ENCODE measurements at regions not wholly inside any gene's neighbourhood (a gene's known extent, or its start where the extent isn't known, plus 50 kb on each side); places are given as distances from the start of the nearest gene placed in this dataset.

GRCh38 chr1:87512431-87512830, 183.8 kb downstream of the LMO4 start:
- DNase-seq, result no peak

GRCh38 chr1:87513255-87513654, 184.6 kb downstream of the LMO4 start:
- DNase-seq, result no peak

DNA sequence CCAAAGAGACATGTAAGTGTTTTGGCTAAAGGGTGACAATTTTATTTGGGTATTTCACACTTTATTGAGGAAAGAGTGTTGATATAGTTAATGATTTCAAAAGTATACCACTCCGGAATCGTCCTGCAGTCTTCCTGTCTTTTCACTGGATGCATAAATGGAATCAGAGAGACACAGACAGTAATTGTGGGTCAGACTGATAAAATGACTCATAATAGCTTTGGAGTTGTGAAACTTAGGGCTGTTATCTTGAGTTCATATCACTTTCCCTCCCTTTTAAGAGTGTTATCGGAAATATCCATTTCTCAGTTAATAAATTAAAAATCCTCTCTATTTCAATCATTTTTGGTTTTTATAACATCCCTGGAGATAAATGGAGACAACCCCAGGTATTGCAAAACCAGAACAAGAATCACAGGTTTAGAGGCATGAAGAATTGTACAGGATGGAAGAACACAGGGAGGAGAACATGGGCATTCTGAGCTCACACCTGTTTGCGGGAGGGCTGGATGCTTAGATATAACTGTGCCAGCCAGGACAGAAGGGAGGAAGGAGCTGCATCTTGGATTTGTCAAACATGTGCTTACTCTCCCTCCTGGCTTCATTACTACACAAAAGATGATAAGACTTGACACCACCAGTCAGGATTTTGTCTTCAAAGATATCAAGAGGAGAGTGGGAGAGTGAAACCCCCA, 185.4 kb downstream of the LMO4 start:
- no peak for DNase-seq

- no peak for DNase-seq
Observed at GRCh38 chr1:87515781-87516180, 187.1 kb downstream of the LMO4 start.

DNA sequence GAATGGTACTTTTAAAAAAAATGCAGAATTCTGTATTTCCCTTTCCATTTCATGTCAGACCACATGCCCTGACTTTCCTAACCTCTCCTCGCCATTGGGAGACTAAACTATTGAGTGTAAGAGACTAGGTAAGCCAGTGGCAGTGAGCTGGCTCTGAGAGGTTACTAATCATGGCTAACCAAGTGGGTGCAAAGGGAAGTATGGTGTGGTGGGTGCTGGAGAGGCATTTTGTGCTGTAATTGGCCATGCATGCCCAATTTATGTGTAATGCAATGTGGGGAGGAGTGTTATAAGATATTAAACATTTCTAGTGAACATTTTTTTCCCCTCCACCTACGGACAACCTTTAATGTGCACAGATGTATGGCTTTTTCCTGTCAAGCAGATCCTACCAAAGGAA, 190.1 kb downstream of the LMO4 start:
- no peak for DNase-seq

DNA sequence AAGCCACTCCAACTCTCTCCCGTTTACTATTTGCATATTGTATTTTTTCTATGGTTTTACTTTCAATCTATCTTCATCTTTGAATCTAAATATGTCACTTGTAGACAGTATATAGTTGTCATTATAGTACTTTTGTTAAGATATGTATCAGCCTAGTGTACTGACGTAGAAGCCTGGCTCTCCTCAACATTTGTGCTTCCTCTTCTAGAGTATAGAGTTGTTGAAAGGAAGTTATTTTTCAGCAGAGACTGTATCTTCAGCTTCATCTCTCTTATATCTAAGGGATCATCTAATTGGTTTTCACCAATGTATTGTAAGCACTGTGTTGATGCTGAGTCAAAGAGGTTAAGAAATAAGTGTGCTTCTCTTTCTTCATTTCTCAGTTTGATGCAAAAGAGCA, 192.8 kb downstream of the LMO4 start:
- no peak for DNase-seq

- no peak for DNase-seq
Observed at GRCh38 chr1:87523466-87523865, 194.8 kb downstream of the LMO4 start.

GRCh38 chr1:87524021-87524754, 195.5 kb downstream of the LMO4 start:
- no peak for DNase-seq

GRCh38 chr1:87528754-87529517, 200.3 kb downstream of the LMO4 start:
- no peak for DNase-seq

- no peak for DNase-seq
Observed at GRCh38 chr1:87530042-87530807, 201.5 kb downstream of the LMO4 start.

GRCh38 chr1:87535551-87535950, 206.9 kb downstream of the LMO4 start:
- DNase-seq, result no peak

DNA sequence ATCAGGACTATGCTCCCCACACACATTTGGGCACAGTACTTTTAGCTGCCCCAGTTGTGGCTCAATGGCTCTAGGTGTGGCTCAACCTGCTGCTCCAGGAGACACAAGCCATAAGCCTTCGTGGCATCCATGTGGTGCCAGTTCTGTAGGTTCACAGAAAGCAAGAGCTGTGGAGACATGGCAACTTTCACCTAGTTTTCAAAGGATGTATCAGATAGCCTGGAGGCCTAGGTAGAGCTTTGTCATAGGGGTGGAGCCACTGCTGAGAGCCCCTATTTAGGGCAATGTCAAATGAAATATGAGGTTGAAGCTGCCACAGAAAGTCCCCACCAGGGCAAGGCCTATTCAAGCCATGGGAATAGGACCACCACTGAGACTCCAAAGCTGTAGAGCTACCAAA, 210.5 kb downstream of the LMO4 start:
- no peak for DNase-seq

- DNase-seq, result no peak
Observed at GRCh38 chr1:87542697-87543096, 214.0 kb downstream of the LMO4 start.

GRCh38 chr1:87549738-87550137, 221.1 kb downstream of the LMO4 start:
- DNase-seq, result no peak

DNA sequence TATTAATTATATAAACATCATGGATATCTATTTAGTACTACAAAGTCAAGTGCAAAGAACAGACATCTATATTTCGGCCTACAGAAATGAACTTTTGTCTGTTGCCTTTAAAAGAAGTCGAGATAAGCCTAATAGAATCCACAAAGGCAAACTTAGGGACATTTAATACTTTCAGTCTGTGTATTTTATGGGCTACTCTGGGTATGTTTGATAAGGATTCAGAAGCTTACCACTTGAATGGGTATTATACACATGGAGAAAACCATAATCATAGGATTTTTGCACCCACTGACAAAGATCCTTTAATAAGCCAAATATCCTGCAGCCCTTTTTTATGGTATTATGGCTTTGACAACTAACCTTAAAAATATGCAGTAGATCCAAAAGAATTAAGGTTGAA, 224.8 kb downstream of the LMO4 start:
- DNase-seq, result no peak

- no peak for DNase-seq
Observed at GRCh38 chr1:87555366-87555765, 226.7 kb downstream of the LMO4 start.

DNA sequence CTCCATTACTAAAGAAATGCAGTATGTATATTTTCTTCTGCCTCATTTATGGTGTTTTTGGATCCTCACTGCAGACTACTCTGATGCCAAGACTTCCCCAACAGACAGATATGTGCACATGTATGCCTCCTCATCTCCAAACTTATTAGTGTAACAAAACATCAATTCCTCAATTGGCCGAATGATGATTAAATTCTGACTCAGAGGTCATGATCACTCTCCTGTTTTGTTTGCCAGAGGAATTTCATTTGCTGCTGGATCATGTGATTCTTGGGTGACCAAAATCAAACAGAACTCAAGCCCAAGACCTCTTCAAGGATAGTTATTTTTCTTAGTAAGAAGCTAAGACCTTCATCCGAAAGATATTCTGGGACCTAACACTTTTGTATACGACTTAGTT, 227.6 kb downstream of the LMO4 start:
- DNase-seq, result no peak

DNA sequence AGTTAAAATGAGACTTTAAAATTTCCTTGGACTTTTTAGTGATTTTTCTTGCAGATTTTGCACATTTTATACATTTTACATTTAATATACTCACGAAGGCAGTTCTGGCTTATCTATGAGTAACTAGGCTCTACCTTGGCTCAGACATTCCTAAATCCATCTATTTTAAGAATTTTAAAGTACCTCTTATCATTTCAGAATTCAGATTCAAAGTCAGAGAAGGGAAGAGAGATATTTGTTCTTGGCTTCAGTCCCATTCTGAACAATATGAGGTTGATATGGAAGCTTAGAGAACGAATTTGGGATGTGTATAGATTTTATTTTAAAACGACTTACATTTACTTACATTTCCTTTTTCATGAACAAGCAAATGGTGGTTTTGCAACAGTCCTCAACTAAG, 230.2 kb downstream of the LMO4 start:
- no peak for DNase-seq

DNA sequence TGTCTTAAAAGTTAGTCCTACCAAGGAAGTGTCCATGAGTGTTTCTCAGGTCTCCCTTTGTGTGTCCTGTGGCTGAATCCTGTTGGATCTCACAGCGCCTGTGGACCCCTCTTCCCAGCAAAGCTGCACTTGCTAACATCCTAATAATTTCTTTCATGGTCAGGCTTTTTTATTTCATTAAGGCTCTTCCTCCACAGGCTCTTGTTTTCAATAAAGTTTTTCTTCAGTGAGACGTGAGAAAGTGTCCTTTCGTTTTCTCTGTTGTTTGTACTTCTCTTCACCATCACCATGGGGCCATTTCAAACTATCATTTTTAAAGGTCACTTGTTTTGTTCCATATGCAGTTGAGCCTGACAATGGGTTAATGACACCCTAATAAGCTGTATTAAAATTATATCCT, 231.5 kb downstream of the LMO4 start:
- DNase-seq, result no peak

DNA sequence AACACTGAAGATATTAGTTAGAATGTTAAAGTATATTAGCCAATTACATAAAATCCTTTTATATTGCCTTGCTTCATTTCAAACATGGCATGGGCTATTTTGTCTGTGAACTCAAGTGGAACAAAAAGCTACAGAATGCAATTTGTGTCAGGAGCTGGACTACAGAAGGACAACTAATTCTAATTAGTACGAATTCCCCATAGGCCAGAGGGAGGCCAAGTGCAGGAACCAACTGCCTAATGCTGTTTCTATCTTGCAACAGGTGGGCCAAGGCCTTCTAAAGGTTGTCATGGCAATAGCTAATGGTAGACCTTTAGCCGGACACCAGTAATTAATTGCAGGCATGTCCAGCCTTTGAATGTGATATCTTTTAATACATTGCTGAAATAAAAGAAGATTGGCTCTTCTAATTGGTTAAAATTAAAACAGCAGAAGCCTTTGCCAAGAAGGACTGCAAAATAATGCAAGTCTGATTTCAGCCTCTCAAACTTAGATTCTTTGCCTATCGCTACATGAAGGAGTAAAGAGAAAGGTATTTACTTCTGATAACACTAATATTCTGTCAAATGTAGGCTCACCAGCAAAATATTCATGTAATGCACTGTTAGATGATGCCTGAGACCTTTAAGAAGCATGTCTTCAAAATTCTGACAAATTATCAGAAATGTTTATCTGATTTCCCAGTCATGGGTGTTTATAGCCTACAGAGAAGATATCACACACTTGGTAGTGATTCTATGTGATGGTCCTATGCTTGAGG, 232.1 kb downstream of the LMO4 start:
- DNase-seq, result no peak

- no peak for DNase-seq
Observed at GRCh38 chr1:87563211-87563610, 234.5 kb downstream of the LMO4 start.

GRCh38 chr1:87565861-87566260, 237.2 kb downstream of the LMO4 start:
- DNase-seq, result no peak

Data from stimulated activated CD8-positive, alpha-beta memory T cell treated with anti-CD3 and anti-CD28 coated beads, Interleukin-4, amount 100 ng/mL, for 48 hours (primary cell).